DND-41 (cell line): ENCODE measurements at regions not wholly inside any gene's neighbourhood (a gene's known extent, or its start where the extent isn't known, plus 50 kb on each side); places are given as distances from the start of the nearest gene placed in this dataset.

ENCODE experiments used
- ATAC-seq: fragments of 200-7000 bp; cut with Tn5 transposase; 3 replicates; pipeline ENCODE4 v1.9.1; 2021; ENCODE audit warnings: low read depth; ENCODE audit not compliant: insufficient read depth
- DNase-seq: peaks from one replicate; pipeline ENCODE4 v3.0.0-alpha.2; 2020
- H2AFZ ChIP-seq: 2 replicates; pipeline ENCODE4 v1.6.0; 2012; ENCODE audit warnings: low read depth, low read length
- H3K27ac ChIP-seq: 2 replicates; pipeline ENCODE4 v1.5.1; 2012; ENCODE audit warnings: low read length, inconsistent platforms
- H3K27me3 ChIP-seq: fragments of 200-600 bp; sonication (generic); 2 replicates; pipeline ENCODE4 v1.6.0; 2012; ENCODE audit warnings: low read length, mild to moderate bottlenecking, inconsistent platforms; ENCODE audit not compliant: insufficient read depth, poor library complexity
- H3K36me3 ChIP-seq: 2 replicates; pipeline ENCODE4 v1.5.1; 2012; ENCODE audit warnings: low read length, inconsistent platforms; ENCODE audit not compliant: insufficient read depth
- H3K4me1 ChIP-seq: 2 replicates; pipeline ENCODE4 v1.5.1; 2012; ENCODE audit warnings: mild to moderate bottlenecking, low read length; ENCODE audit not compliant: insufficient read depth
- H3K4me2 ChIP-seq: 2 replicates; pipeline ENCODE4 v1.6.0; 2012; ENCODE audit warnings: mild to moderate bottlenecking, moderate library complexity, low read length, inconsistent platforms; ENCODE audit not compliant: insufficient read depth
- H3K4me3 ChIP-seq, 2 experiments: fragments of 200-600 bp in 1 of 2; shearing (Covaris generic) in 1 of 2; 2 replicates each; pipeline ENCODE4 v1.5.1; 2012 to 2016; ENCODE audit warnings: inconsistent platforms in 2 of 2, low read length in 2 of 2, mild to moderate bottlenecking in 2 of 2, low read depth in 1 of 2, moderate library complexity in 1 of 2
- H3K79me2 ChIP-seq: 2 replicates; pipeline ENCODE4 v1.6.0; 2012; ENCODE audit warnings: low read length, inconsistent platforms; ENCODE audit not compliant: insufficient read depth
- H3K9ac ChIP-seq: 2 replicates; pipeline ENCODE4 v1.6.0; 2012; ENCODE audit warnings: low read depth, mild to moderate bottlenecking, inconsistent platforms, low read length, moderate library complexity
- H3K9me3 ChIP-seq: 2 replicates; pipeline ENCODE4 v1.5.1; 2012; ENCODE audit warnings: low read length, moderate library complexity, mild to moderate bottlenecking, inconsistent platforms; ENCODE audit not compliant: insufficient read depth, severe bottlenecking
- H4K20me1 ChIP-seq: 2 replicates; pipeline ENCODE4 v1.6.0; 2012; ENCODE audit warnings: low read length; ENCODE audit not compliant: insufficient read depth
- CTCF ChIP-seq: IDR thresholded peaks from 2 replicates; pipeline ENCODE4 v1.5.1; 2012; ENCODE audit warnings: borderline replicate concordance, low read length, moderate library complexity, mild to moderate bottlenecking; ENCODE audit not compliant: poor library complexity, severe bottlenecking; ENCODE audit errors: extremely low read depth
- EZH2 ChIP-seq: IDR thresholded peaks from 3 replicates; pipeline ENCODE4 v1.6.1; 2012; ENCODE audit warnings: borderline replicate concordance, low read depth, mild to moderate bottlenecking, moderate library complexity, low read length, inconsistent platforms; ENCODE audit not compliant: severe bottlenecking

GRCh38 chr14:50006141-50006540 lies 110.2 kb downstream of the VCPKMT start:
- H3K79me2 ChIP-seq = no peaks in the 10 kb centered on the region
- no peak overlapping the region for H3K4me2 ChIP-seq
- H4K20me1 ChIP-seq = no peaks in the 10 kb centered on the region
- no peak overlapping the region for H3K4me3 ChIP-seq
- peaks cover 17% of the 10 kb centered on the region for H3K27me3 ChIP-seq
- no peaks in the 10 kb centered on the region for H3K36me3 ChIP-seq
- peaks cover 26% of the 10 kb centered on the region for H3K4me1 ChIP-seq
- TF ChIP-seq EZH2 (no peak), CTCF (no peak)
- no peak for ATAC-seq
- no peak overlapping the region for H3K9ac ChIP-seq
- H2AFZ ChIP-seq = no peak overlapping the region
- DNase-seq = no peak
- no peaks in the 10 kb centered on the region for H3K9me3 ChIP-seq
- H3K27ac ChIP-seq = no peak overlapping the region

- ATAC-seq = no peak
- DNase-seq = no peak
- TF ChIP-seq EZH2 (no peak), CTCF (peak; percentile 16)
- no peaks in the 10 kb centered on the region for H4K20me1 ChIP-seq
- no peaks in the 10 kb centered on the region for H3K79me2 ChIP-seq
- no peak overlapping the region for H3K4me2 ChIP-seq
- peaks cover 16% of the 10 kb centered on the region for H3K4me1 ChIP-seq
- H2AFZ ChIP-seq = peak overlapping the region; percentile 17; the same call in 1 of the 2 replicates
- H3K9me3 ChIP-seq = no peaks in the 10 kb centered on the region
- no peak overlapping the region for H3K4me3 ChIP-seq
- no peaks in the 10 kb centered on the region for H3K36me3 ChIP-seq
- H3K9ac ChIP-seq = no peak overlapping the region
- H3K27ac ChIP-seq = no peak overlapping the region
- peaks cover 17% of the 10 kb centered on the region for H3K27me3 ChIP-seq
These were observed 109.1 kb downstream of the VCPKMT start for GRCh38 chr14:50007123-50007903.

GRCh38 chr14:50008562-50008961 lies 107.8 kb downstream of the VCPKMT start:
- no peak overlapping the region for H3K4me3 ChIP-seq
- no peaks in the 10 kb centered on the region for H3K9me3 ChIP-seq
- H4K20me1 ChIP-seq = no peaks in the 10 kb centered on the region
- H3K4me2 ChIP-seq = no peak overlapping the region
- ATAC-seq = peak; percentile 65
- H3K27me3 ChIP-seq = peaks cover 9% of the 10 kb centered on the region
- no peaks in the 10 kb centered on the region for H3K36me3 ChIP-seq
- H3K4me1 ChIP-seq = peaks cover 4% of the 10 kb centered on the region
- no peak overlapping the region for H2AFZ ChIP-seq
- TF ChIP-seq EZH2 (no peak), CTCF (no peak)
- no peak overlapping the region for H3K9ac ChIP-seq
- peak; percentile 10 for DNase-seq
- no peak overlapping the region for H3K27ac ChIP-seq
- no peaks in the 10 kb centered on the region for H3K79me2 ChIP-seq
